ENCODE measurements at regions not wholly inside any gene's neighbourhood (a gene's known extent, or its start where the extent isn't known, plus 50 kb on each side); places are given as distances from the start of the nearest gene placed in this dataset.

DNA sequence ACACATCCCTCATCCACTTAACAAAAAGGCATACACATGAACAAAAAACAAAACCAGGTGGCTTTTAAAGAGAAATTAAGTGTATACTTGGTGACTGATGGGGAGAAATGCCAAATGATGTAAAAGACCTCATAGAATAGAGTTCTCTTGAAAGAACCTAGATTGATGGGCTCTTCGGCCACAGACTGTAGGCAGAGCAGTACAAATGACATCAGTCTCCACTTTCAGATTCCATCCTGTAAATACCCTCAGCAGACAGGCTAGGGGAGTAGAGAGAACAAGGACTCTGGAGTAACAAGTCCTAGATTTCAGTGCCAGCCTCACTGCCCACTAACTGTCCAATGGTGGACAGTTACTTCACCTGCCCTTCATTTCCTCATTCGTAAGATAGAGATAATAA is 203.8 kb downstream of the MZT1 start:
- DNase-seq, result no peak

DNA sequence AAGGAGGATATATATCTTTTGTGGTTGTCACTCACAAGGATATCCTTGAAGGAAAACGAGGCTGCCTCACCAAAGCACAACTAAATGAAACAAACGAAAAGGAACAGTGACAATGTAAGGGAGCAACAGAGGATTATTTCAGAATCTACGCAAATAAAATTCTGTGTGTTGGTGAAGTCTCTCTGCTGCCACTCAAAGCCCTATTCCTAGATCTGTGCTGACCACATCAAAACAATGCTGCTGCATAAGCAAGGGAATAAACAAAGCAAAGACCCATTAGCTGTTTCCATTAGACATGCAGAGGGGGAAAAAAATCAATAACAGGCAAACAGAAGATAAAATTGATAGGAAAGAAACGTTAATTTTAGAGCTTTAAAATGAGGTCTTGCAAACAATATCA is 204.4 kb downstream of the MZT1 start:
- no peak for DNase-seq

- no peak for DNase-seq
Measured at GRCh38 chr13:72521940-72522661, 205.3 kb downstream of the MZT1 start.

- no peak for DNase-seq
Measured at GRCh38 chr13:72514146-72514545, 213.3 kb downstream of the MZT1 start.

DNA sequence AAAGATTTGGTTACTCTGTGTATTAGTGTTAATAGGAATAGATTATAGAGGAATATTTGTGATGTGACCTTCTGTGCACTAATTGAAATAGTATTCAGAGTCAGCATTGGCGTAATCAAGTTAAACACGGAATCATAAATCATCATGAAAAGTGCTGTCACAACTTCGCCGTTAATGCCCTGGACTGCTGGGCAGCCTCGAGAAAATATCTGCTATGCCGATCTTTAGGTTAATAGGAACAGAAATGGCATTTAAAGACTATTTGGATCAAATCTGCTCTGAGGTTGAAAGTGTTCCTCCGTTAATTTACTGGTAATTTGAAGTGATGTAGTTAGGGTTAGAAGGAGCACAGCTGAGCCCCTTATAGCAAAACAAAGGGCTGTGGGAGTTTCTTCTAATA is 219.0 kb downstream of the MZT1 start:
- no peak for DNase-seq

DNA sequence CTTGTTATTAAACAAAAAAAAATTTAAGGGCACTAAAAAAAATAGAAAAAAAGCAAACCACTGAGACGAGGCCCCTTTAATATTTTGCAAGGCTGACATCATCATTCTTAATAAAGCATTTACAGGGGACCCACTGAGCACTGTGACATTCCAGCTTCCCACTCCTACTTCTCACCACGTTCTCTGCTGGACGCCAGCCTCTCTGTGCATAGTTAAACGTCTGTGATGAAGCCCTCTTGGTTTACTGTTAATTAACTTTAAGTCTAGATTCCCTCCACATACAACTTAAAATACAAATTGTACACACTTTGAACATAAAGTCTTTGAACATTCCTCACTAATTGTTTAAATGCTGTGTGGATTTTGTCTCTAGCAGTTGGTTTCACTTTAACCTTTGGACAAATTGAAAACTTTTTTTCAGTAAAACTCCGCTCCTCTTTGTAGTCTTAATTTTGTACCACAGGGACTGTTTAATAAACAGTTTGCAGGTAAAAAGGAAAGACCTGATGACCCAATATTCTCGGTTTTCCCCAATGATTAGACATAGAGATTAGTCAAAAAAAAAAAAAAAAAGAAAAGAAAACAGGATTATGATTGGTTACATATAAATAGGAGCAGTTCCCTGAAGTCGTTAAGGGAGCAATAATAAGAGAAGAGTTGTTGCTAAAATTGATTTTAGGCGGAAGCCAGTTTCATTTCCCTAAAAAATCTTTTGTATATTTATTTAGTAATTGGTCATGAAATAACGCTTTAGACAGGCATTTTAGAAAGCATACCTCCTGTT is 219.8 kb downstream of the MZT1 start:
- no peak for DNase-seq

GRCh38 chr13:72506706-72507105 is 220.7 kb downstream of the MZT1 start:
- DNase-seq, result no peak

DNA sequence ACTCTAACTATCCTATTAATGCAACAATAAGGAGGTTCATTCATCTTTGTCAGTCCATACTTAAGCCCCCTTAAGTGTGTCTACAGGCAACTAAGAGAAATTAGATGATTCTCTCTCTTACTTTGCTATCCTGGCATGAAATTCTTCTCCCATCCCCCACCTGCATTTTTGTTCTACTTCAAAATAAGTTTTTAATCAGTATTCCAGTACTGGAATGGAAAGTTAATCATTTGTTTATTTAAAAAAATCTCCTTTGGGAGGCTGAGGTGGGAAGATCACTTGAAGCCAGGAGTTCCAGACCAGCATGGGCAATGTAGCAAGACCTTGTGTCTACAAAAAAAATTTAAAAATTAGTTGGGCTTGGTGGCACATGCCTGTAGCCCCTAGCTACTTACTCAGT is 222.1 kb downstream of the MZT1 start:
- no peak for DNase-seq

GRCh38 chr13:72504131-72504841 is 223.1 kb downstream of the MZT1 start:
- DNase-seq, result no peak

DNA sequence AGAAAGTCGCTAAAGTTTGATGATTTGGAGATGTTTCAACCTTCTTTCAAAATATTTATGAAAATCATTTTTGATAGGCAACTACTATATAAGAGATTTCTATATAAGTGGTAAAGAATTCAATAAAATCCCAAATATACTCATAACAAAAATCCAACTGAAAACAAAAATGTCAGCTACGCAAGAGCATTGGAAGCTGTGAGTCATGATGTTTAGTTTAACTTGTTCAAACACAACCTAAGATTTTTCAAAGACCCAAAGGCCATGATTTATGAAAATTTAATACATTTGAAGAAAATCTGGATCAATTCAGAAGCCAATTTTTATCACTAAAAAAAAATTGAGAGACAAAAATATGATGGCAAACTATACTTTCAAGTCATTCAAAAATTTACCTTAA is 226.6 kb downstream of the MZT1 start:
- DNase-seq, result no peak

GRCh38 chr13:72495681-72496080 is 231.7 kb downstream of the MZT1 start:
- DNase-seq, result no peak

DNA sequence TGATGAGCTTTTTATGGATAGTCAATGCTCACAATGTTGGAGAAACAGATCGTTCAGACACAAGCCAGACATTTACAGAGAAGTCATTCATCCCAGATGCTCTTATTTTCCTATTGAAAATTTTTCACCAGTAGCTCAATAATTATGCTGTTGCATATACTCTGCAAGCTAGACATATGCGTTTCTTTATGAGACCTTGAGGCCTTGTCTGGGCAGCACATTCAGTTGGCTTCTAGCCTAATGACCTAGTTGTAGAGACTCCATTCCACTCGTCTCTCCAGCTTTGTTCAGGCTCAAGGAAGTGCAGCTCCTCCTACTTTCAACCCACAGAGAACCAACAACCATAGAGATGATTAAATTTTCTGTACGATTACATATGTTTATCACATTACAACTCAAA is 237.7 kb downstream of the MZT1 start:
- no peak for DNase-seq

DNA sequence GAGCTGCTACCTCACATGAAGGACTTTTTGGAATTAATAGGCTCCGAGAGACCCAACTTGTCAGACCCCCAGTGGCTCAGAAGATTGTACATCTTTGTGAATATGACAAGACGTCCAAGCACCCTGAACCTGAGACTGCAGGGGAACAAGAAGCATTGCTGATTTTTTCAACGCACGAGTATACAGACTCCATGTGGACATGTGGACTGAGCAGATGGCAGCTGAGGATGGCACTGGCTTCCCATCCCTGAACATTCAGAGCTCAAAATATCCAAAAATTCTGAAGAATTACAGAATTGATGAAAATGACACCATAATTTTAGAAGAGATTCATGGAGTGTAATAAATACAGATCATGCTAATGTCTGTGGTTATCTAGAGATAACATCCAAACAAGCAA is 254.1 kb downstream of the MZT1 start:
- DNase-seq, result no peak

- no peak for DNase-seq
Measured at GRCh38 chr13:72469906-72470305, 257.5 kb downstream of the MZT1 start.

- no peak for DNase-seq
Measured at GRCh38 chr13:72463561-72463960, 263.9 kb downstream of the MZT1 start.

GRCh38 chr13:72462726-72463125 is 264.7 kb downstream of the MZT1 start:
- DNase-seq, result no peak

- DNase-seq, result no peak
Measured at GRCh38 chr13:72462166-72462565, 265.3 kb downstream of the MZT1 start.

- no peak for DNase-seq
Measured at GRCh38 chr13:72458701-72459100, 268.7 kb downstream of the MZT1 start.

GRCh38 chr13:72457151-72457550 is 270.3 kb downstream of the MZT1 start:
- no peak for DNase-seq

GRCh38 chr13:72456486-72456885 is 270.9 kb downstream of the MZT1 start:
- no peak for DNase-seq

DNA sequence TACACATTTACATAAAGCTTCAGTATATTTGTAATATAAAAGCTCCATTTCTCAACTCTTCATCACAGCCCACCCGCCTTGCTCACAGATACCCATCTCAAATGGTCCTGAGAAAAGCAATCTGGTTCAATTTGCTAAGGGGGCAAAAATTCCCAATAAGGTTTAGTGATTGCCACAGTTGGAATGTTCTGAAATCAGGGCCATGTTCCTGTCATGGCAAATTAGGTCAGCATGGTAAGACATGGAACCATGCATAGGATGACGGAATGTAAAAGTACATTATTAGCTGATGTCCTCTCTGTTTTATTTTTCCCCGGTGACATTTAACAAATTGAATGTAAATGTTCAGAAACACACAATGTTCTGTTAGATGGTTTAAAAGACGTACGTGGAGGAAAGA is 274.3 kb downstream of the MZT1 start:
- no peak for DNase-seq

DNA sequence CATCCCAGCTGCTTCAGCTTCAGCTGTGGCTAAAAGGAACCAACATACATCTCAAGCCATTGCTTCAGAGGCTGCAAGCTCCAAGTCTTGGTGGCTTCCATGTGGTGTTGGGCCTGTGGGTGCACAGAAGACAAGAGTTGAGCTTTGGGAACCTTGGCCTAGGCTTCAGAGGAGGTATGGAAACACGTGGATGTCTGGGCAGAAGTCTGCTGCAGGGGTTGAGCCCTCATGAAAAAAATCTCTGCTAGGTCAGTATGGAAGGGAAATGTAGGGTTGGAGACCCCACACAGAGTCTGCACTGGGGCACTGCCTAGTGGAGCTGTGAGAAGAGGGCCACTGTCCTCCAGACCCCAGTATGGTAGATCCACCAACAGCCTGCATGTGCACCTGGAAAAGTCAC is 279.3 kb downstream of the MZT1 start:
- DNase-seq, result no peak

GRCh38 chr13:72444999-72445398 is 282.4 kb downstream of the MZT1 start:
- no peak for DNase-seq

DNA sequence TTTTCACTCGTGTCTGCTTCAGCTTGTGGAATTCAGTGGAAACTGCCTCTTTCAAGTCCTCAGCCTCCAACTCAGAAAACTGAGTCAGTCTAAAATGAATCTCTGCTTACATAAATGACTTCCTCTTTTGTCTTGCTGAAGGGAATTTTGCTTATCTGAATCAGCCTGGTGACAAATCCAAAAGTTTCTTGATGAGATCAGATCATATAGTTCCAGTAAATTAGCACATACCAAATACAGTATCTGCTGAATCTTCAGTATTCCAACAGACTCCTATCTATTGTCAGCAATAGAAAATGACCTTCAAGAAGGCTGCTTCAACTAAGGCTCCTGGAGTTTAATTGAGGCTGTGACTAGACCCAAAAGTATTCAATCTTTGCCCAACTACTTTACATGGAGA is 290.0 kb downstream of the MZT1 start:
- no peak for DNase-seq
